Thyroid gland (tissue), 4 donors: ENCODE measurements at regions not wholly inside any gene's neighbourhood (a gene's known extent, or its start where the extent isn't known, plus 50 kb on each side); places are given as distances from the start of the nearest gene placed in this dataset.

Source experiments
- DNase-seq, 2 donors: peaks; one replicate each; pipeline ENCODE4 v3.0.0-alpha.2; 2019
- H3K27ac ChIP-seq, 3 donors: fragments of 200-600 bp; sonication (generic); 1 replicate in 2 of 3; 2 replicates in 1 of 3; pipeline ENCODE4 v1.5.1; 2016 to 2019; ENCODE audit warnings: mild to moderate bottlenecking in 1 of 3, moderate library complexity in 1 of 3
- H3K27me3 ChIP-seq: fragments of 200-600 bp; sonication (generic); one replicate; pipeline ENCODE4 v1.5.1; 2019
- H3K36me3 ChIP-seq, 2 donors: fragments of 200-600 bp; sonication (generic); one replicate each; pipeline ENCODE4 v1.5.1; 2016 to 2019
- H3K4me1 ChIP-seq, 2 donors: fragments of 200-600 bp; sonication (generic); one replicate each; pipeline ENCODE4 v1.5.1; 2017 to 2019
- H3K4me3 ChIP-seq, 3 donors: fragments of 200-600 bp; sonication (generic); replicated peaks in 1 of 3; 1 replicate in 2 of 3; 2 replicates in 1 of 3; pipeline ENCODE4 v1.5.1; 2016; ENCODE audit warnings: mild to moderate bottlenecking in 1 of 3
- H3K9me3 ChIP-seq: fragments of 200-600 bp; sonication (generic); one replicate; pipeline ENCODE4 v1.5.1; 2017
- CTCF ChIP-seq, 6 experiments: fragments of 200-600 bp in 3 of 6; fragments of 450-650 bp in 3 of 6; sonication (generic) in 3 of 6; IDR thresholded peaks; one replicate each; pipeline ENCODE4 v1.5.1; 2016 to 2019; ENCODE audit warnings: antibody characterized with exemption in 6 of 6, mild to moderate bottlenecking in 2 of 6, inconsistent platforms in 1 of 6, moderate library complexity in 1 of 6
- POLR2A ChIP-seq, 2 donors: fragments of 450-650 bp; IDR thresholded peaks; one replicate each; pipeline ENCODE4 v1.6.1; 2017; ENCODE audit warnings: antibody characterized with exemption in 2 of 2, mild to moderate bottlenecking in 2 of 2, moderate library complexity in 1 of 2
- WGBS, 2 donors: methylation state at CpG; one replicate each; pipeline ENCODE4 v1.1.5; 2017; 5-methylcytosine and 5-hydroxymethylcytosine counted together
- intact Hi-C: fragments of 100-400 bp; cut with DNase I; formaldehyde crosslinking; loops from one replicate; pipeline ENCODE4 v1.15.1; 2023

- Histone ChIP-seq H3K27me3 (no peaks in the 10 kb centered on the region), H3K36me3 (no peaks in the 10 kb centered on the region), H3K4me1 (peaks cover 0 to 26% of the 10 kb centered on the region in 2 donors), H3K27ac (no peak overlapping the region), H3K4me3 (no peak overlapping the region), H3K9me3 (no peaks in the 10 kb centered on the region)
- intact Hi-C loops, result no loop called here
- no peak for DNase-seq
- WGBS, 2 donors, result 75 to 82% methylated on average over 2 of the region's 2 CpGs
- TF ChIP-seq CTCF (IDR thresholded peaks at IDR 0.05), result no peak
- TF ChIP-seq POLR2A (IDR thresholded peaks at IDR 0.05), result no peak
These were observed 167.1 kb downstream of the CAND1 start for GRCh38 chr12:67436230-67436629.

GRCh38 chr12:67437011-67437410, 167.9 kb downstream of the CAND1 start:
- Histone ChIP-seq H3K27me3 (no peaks in the 10 kb centered on the region), H3K4me3 (no peak overlapping the region), H3K4me1 (peaks cover 2 to 31% of the 10 kb centered on the region in 2 donors), H3K9me3 (no peaks in the 10 kb centered on the region), H3K36me3 (no peaks in the 10 kb centered on the region), H3K27ac (no peak overlapping the region)
- intact Hi-C loops, result no loop called here
- DNase-seq, result no peak
- WGBS, 2 donors, result 75 to 80% methylated on average over 2 of the region's 2 CpGs
- no peak for TF ChIP-seq POLR2A (IDR thresholded peaks at IDR 0.05)
- TF ChIP-seq CTCF (IDR thresholded peaks at IDR 0.05), result no peak

- TF ChIP-seq POLR2A (IDR thresholded peaks at IDR 0.05) (no peak), CTCF (IDR thresholded peaks at IDR 0.05) (no peak)
- peaks cover 10 to 28% of the 10 kb centered on the region in 2 donors for H3K4me1 ChIP-seq
- no peak overlapping the region for H3K27ac ChIP-seq
- 91 to 92% methylated on average over 3 of the region's 3 CpGs for whole genome bisulfite sequencing, 2 donors
- no peaks in the 10 kb centered on the region for H3K36me3 ChIP-seq
- no peak for DNase-seq
- intact Hi-C loops, result loop anchor here (5.0 to 10.0 kb wide), 2 partner anchors 165 to 503 kb away; no protein-coding TSS in a partner anchor
- H3K9me3 ChIP-seq, result no peaks in the 10 kb centered on the region
- H3K4me3 ChIP-seq, result no peak overlapping the region
- no peaks in the 10 kb centered on the region for H3K27me3 ChIP-seq
These were observed 170.5 kb downstream of the CAND1 start for GRCh38 chr12:67439611-67440010.

GRCh38 chr12:67441736-67442346, 172.7 kb downstream of the CAND1 start:
- intact Hi-C loops, result loop anchor here (5.0 to 10.0 kb wide), 2 partner anchors 167 to 500 kb away; no protein-coding TSS in a partner anchor
- DNase-seq, result peak; percentile 95 to 98
- Histone ChIP-seq H3K27me3 (no peaks in the 10 kb centered on the region), H3K27ac (peak overlapping the region; percentile 58 to 64 (median 62)), H3K4me1 (peaks cover 10 to 19% of the 10 kb centered on the region in 2 donors), H3K9me3 (no peaks in the 10 kb centered on the region), H3K36me3 (no peaks in the 10 kb centered on the region), H3K4me3 (no peak overlapping the region)
- TF ChIP-seq POLR2A (IDR thresholded peaks at IDR 0.05), result no peak
- TF ChIP-seq CTCF (IDR thresholded peaks at IDR 0.05), result peak; percentile 71 to 92 (median 84)
- WGBS, 2 donors, result 5 to 7% methylated on average over 12 of the region's 12 CpGs

GRCh38 chr12:67442347-67442841, 173.2 kb downstream of the CAND1 start:
- H3K36me3 ChIP-seq, result no peaks in the 10 kb centered on the region
- TF ChIP-seq CTCF (IDR thresholded peaks at IDR 0.05) (no peak), POLR2A (IDR thresholded peaks at IDR 0.05) (no peak)
- 18 to 28% methylated on average over 11 of the region's 11 CpGs for WGBS, 2 donors
- no peak overlapping the region for H3K4me3 ChIP-seq
- H3K27me3 ChIP-seq, result no peaks in the 10 kb centered on the region
- peaks cover 10 to 19% of the 10 kb centered on the region in 2 donors for H3K4me1 ChIP-seq
- intact Hi-C loops, result loop anchor here (5.0 to 10.0 kb wide), 2 partner anchors 168 to 500 kb away; no protein-coding TSS in a partner anchor
- DNase-seq, result peak; percentile 79 to 81
- H3K9me3 ChIP-seq, result no peaks in the 10 kb centered on the region
- H3K27ac ChIP-seq, result peak overlapping the region; percentile 58 to 64 (median 62)
